ENCODE measurements at regions not wholly inside any gene's neighbourhood (a gene's known extent, or its start where the extent isn't known, plus 50 kb on each side); places are given as distances from the start of the nearest gene placed in this dataset.
"Not testable (repeated sequence)": the region's sequence is repeated elsewhere in the genome, so short reads cannot be mapped to it uniquely, and the experiment has no call there.

GRCh38 chr4:131347816-131348215 is 1801.3 kb upstream of the PCDH10 start:
- intact Hi-C loops (cut with micrococcal nuclease): no loop called here
- H3K4me3 ChIP-seq: no peak overlapping the region
- DNase-seq: no peak
- H3K36me3 ChIP-seq: no peaks in the 10 kb centered on the region
- no peaks in the 10 kb centered on the region for H3K4me1 ChIP-seq
- H3K27me3 ChIP-seq (ENCODE audit: low read depth): no peaks in the 10 kb centered on the region
- no peak for TF ChIP-seq CTCF (IDR thresholded peaks at IDR 0.05; ENCODE audit: borderline replicate concordance)
- no peak overlapping the region for H3K27ac ChIP-seq (replicated peaks)
- H3K9me3 ChIP-seq (replicated peaks): peaks cover 6% of the 10 kb centered on the region

- H3K4me3 ChIP-seq: no peak overlapping the region
- no peaks in the 10 kb centered on the region for H3K36me3 ChIP-seq
- H3K9me3 ChIP-seq (replicated peaks): peaks cover 6% of the 10 kb centered on the region
- H3K27ac ChIP-seq (replicated peaks): no peak overlapping the region
- H3K27me3 ChIP-seq (ENCODE audit: low read depth): no peaks in the 10 kb centered on the region
- TF ChIP-seq CTCF (IDR thresholded peaks at IDR 0.05; ENCODE audit: borderline replicate concordance): no peak
- intact Hi-C loops (cut with micrococcal nuclease): no loop called here
- no peaks in the 10 kb centered on the region for H3K4me1 ChIP-seq
- no peak for DNase-seq
Measured at GRCh38 chr4:131348263-131348662, 1800.8 kb upstream of the PCDH10 start.

DNA sequence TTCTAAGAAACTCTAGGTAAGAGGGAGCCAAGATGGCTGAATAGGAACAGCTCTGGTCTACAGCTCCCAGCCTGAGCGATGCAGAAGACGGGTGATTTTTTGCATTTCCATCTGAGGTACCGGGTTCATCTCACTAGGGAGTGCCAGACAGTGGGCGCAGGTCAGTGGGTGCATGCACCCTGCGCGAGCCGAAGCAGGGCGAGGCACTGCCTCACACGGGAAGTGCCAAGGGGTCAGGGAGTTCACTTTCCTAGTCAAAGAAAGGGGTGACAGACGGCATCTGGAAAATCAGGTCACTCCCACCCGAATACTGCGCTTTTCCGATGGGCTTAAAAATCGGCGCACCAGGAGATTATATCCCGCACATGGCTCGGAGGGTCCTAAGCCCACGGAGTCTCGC is 1796.7 kb upstream of the PCDH10 start:
- H3K36me3 ChIP-seq; H3K4me3 ChIP-seq; intact Hi-C loops (cut with micrococcal nuclease); H3K4me1 ChIP-seq; H3K27me3 ChIP-seq (ENCODE audit: low read depth); DNase-seq; H3K9me3 ChIP-seq (replicated peaks); H3K27ac ChIP-seq (replicated peaks): not testable (repeated sequence)

- no peaks in the 10 kb centered on the region for H3K36me3 ChIP-seq
- no peak overlapping the region for H3K27ac ChIP-seq (replicated peaks)
- no peak for DNase-seq
- TF ChIP-seq CTCF (IDR thresholded peaks at IDR 0.05; ENCODE audit: borderline replicate concordance): no peak
- intact Hi-C loops (cut with micrococcal nuclease): no loop called here
- H3K4me1 ChIP-seq: no peaks in the 10 kb centered on the region
- H3K9me3 ChIP-seq (replicated peaks): no peaks in the 10 kb centered on the region
- no peak overlapping the region for H3K4me3 ChIP-seq
- H3K27me3 ChIP-seq (ENCODE audit: low read depth): no peaks in the 10 kb centered on the region
Measured at GRCh38 chr4:131366714-131367113, 1782.4 kb upstream of the PCDH10 start.

DNA sequence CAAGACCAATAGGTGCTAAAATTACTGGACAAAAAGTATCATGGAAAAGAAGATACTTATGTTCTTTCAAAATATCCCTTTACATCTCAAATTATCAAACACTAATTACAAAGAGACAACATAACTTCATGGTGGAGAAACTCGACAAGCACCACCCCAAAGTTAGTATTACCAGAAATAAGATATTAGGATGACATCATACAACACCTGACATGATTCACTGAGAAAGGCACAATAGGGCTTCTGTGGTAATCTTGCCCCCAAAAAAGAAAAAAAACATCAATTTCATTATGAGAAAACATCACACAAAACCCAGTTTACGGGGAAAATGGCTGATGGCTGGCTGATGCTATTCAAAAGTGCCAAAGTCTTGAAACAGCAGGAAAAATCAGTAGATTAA is 1781.7 kb upstream of the PCDH10 start:
- Histone ChIP-seq H3K4me1 (no peaks in the 10 kb centered on the region), H3K27ac (replicated peaks) (no peak overlapping the region), H3K4me3 (no peak overlapping the region), H3K36me3 (no peaks in the 10 kb centered on the region), H3K27me3 (ENCODE audit: low read depth) (no peaks in the 10 kb centered on the region), H3K9me3 (replicated peaks) (no peaks in the 10 kb centered on the region)
- no peak for DNase-seq
- no peak for TF ChIP-seq CTCF (IDR thresholded peaks at IDR 0.05; ENCODE audit: borderline replicate concordance)
- intact Hi-C loops (cut with micrococcal nuclease): no loop called here

DNA sequence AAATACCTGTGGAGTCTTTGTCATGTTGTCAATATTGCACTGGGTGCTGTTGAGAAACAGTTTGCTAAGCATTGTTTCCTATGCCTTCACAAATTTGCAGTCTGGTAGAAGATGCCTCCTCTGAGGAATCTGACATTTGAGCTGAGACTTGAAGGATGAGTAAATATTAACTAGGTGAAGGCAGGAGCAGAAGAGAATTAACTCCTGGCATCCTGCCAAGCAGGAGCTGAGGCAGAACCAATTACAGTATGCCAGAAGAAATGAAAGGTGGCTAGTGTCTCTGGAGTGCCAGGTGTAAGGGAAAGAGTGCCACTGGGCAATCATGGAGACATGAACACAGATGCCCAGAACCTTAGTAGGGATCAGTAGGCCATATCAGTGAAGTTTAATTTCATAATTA is 1778.2 kb upstream of the PCDH10 start:
- no peak for DNase-seq
- Histone ChIP-seq H3K4me1 (no peaks in the 10 kb centered on the region), H3K36me3 (no peaks in the 10 kb centered on the region), H3K4me3 (no peak overlapping the region), H3K9me3 (replicated peaks) (peaks cover 4% of the 10 kb centered on the region), H3K27me3 (ENCODE audit: low read depth) (no peaks in the 10 kb centered on the region), H3K27ac (replicated peaks) (no peak overlapping the region)
- no peak for TF ChIP-seq CTCF (IDR thresholded peaks at IDR 0.05; ENCODE audit: borderline replicate concordance)
- intact Hi-C loops (cut with micrococcal nuclease): no loop called here

Measured in left ventricle myocardium inferior (tissue), 1 donor.